ENCODE measurements at regions not wholly inside any gene's neighbourhood (a gene's known extent, or its start where the extent isn't known, plus 50 kb on each side); places are given as distances from the start of the nearest gene placed in this dataset.

GRCh38 chr5:57318251-57318650, 144.4 kb downstream of the GPBP1 start:
- no peak for DNase-seq (ENCODE audit: extremely low read depth, low read depth)
- no peak overlapping the region for H3K4me3 ChIP-seq (replicated peaks; ENCODE audit: low read depth, low read length)
- no peak for TF ChIP-seq CTCF (IDR thresholded peaks at IDR 0.05; ENCODE audit: low read depth, low read length, missing control alignments)

- no peak for DNase-seq (ENCODE audit: extremely low read depth, low read depth)
- no peak for TF ChIP-seq CTCF (IDR thresholded peaks at IDR 0.05; ENCODE audit: low read depth, low read length, missing control alignments)
- H3K4me3 ChIP-seq (replicated peaks; ENCODE audit: low read depth, low read length), result no peak overlapping the region
These were observed 143.5 kb downstream of the GPBP1 start for GRCh38 chr5:57317341-57317740.

- TF ChIP-seq CTCF (IDR thresholded peaks at IDR 0.05; ENCODE audit: low read depth, low read length, missing control alignments), result no peak
- peak; percentile 87 for DNase-seq (ENCODE audit: extremely low read depth, low read depth)
- H3K4me3 ChIP-seq (replicated peaks; ENCODE audit: low read depth, low read length), result no peak overlapping the region
These were observed 143.0 kb downstream of the GPBP1 start for GRCh38 chr5:57316798-57317327.

- H3K4me3 ChIP-seq (replicated peaks; ENCODE audit: low read depth, low read length), result no peak overlapping the region
- DNase-seq (ENCODE audit: extremely low read depth, low read depth), result no peak
- no peak for TF ChIP-seq CTCF (IDR thresholded peaks at IDR 0.05; ENCODE audit: low read depth, low read length, missing control alignments)
These were observed 142.1 kb downstream of the GPBP1 start for GRCh38 chr5:57315941-57316340.

All from HFF-Myc (cell line).